ENCODE measurements at regions not wholly inside any gene's neighbourhood (a gene's known extent, or its start where the extent isn't known, plus 50 kb on each side); places are given as distances from the start of the nearest gene placed in this dataset.

DNA sequence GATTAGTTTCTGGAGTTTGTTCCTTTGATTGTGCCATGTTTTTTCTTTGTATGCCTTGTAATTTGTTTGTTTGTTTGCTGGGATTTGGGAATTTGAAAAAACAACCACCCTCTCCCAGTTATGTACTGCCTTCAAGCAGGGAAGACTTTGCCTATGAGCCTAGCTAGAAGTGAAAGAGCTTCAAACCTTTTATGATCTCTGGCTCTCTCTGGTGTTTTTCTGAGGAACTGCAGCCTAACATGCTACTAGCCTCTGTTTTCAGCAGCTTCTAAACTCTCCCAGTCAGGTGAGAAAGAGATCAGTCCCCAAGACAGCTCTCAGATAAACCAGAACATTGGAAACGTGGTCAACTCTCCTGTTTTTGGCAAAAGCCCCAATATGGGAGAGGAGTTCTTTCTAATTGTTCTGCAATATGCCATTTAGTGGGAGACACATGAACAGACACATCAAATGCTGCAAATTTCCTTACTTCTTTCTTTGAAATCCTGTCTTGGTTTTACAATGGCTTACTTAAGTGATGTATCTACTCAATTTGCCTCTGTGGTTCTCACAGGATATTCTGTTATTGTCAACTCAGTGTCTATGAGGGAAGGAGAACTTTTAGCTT, 58.9 kb upstream of the SERINC1 start:
- Histone ChIP-seq H3K4me2 (ENCODE audit: insufficient read depth, low read length) (no peak overlapping the region), H3K4me1 (ENCODE audit: control insufficient read depth, extremely low read depth, insufficient read depth, low read length) (no peaks in the 10 kb centered on the region), H3K4me3 (replicated peaks in 1 of 3; ENCODE audit: insufficient read depth in 1 of 3, low read depth in 1 of 3, low read length in 3 of 3) (no peak overlapping the region), H2AFZ (ENCODE audit: low read depth, low read length) (no peak overlapping the region), H3K79me2 (ENCODE audit: control insufficient read depth, insufficient read depth, low read length) (no peaks in the 10 kb centered on the region), H3K27ac (ENCODE audit: insufficient read depth, low read depth, low read length) (no peak overlapping the region), H3K27me3 (ENCODE audit: control insufficient read depth in 2 of 2, insufficient read depth in 2 of 2, low read length in 2 of 2) (peaks cover 1 to 3% of the 10 kb centered on the region in 2 experiments), H4K20me1 (replicated peaks; ENCODE audit: control insufficient read depth, extremely low read depth, insufficient read depth, low read length) (no peaks in the 10 kb centered on the region), H3K9me1 (replicated peaks; ENCODE audit: control insufficient read depth, extremely low read depth, insufficient read depth, low read length) (no peaks in the 10 kb centered on the region), H3K9me3 (replicated peaks; ENCODE audit: control insufficient read depth, insufficient read depth, low read length) (no peaks in the 10 kb centered on the region), H3K9ac (replicated peaks; ENCODE audit: extremely low read depth, insufficient read depth, low read length) (no peak overlapping the region), H3K36me3 (ENCODE audit: control insufficient read depth in 2 of 2, extremely low read depth in 1 of 2, insufficient read depth in 2 of 2, low read length in 2 of 2) (no peaks in the 10 kb centered on the region)
- intact Hi-C loops (cut with micrococcal nuclease) = loop anchor here (1.0 to 10.0 kb wide), 5 partner anchors 38 to 1476 kb away; partner anchors contain the start of gene GJA1
- DNase-seq (ENCODE audit: low read depth, low spot score) (peak; percentile 76), FAIRE-seq (peak; percentile 81)
- no TSS peak for BruUV-seq (replicated peaks)
- ChIA-PET CTCF (interaction anchor here (0.5 to 5.0 kb wide), 36 partner anchors 9 to 1213 kb away, joined by 3 to 325 read pairs (median 4); partner anchors contain the start of genes HSF2, PKIB and SERINC1), POLR2A (interaction anchor here (1.2 kb wide), 1 partner anchor 39 kb away, joined by 4 read pairs; no protein-coding TSS in a partner anchor)
- TF ChIP-seq POLR2AphosphoS5 (IDR thresholded peaks at IDR 0.05; ENCODE audit: insufficient read depth, low read depth, low read length) = no peak
- TF ChIP-seq MYC (IDR thresholded peaks at IDR 0.05; ENCODE audit: low read depth, low read length) = no peak
- TF ChIP-seq POLR2A (IDR thresholded peaks at IDR 0.05; ENCODE audit: low read depth, low read length) = no peak
- TF ChIP-seq EZH2 (IDR thresholded peaks at IDR 0.05; ENCODE audit: borderline replicate concordance, low read depth, low read length, severe bottlenecking) = no peak
- no peak for TF ChIP-seq FOS (IDR thresholded peaks at IDR 0.05; ENCODE audit: borderline replicate concordance, insufficient read depth, low read length)
- TF ChIP-seq, protein P1, sequence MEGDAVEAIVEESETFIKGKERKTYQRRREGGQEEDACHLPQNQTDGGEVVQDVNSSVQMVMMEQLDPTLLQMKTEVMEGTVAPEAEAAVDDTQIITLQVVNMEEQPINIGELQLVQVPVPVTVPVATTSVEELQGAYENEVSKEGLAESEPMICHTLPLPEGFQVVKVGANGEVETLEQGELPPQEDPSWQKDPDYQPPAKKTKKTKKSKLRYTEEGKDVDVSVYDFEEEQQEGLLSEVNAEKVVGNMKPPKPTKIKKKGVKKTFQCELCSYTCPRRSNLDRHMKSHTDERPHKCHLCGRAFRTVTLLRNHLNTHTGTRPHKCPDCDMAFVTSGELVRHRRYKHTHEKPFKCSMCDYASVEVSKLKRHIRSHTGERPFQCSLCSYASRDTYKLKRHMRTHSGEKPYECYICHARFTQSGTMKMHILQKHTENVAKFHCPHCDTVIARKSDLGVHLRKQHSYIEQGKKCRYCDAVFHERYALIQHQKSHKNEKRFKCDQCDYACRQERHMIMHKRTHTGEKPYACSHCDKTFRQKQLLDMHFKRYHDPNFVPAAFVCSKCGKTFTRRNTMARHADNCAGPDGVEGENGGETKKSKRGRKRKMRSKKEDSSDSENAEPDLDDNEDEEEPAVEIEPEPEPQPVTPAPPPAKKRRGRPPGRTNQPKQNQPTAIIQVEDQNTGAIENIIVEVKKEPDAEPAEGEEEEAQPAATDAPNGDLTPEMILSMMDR (IDR thresholded peaks at IDR 0.05; ENCODE audit: extremely low read depth in 1 of 2, insufficient read depth in 1 of 2, low read depth in 1 of 2, low read length in 2 of 2) = peak; percentile 67 to 82
- dilution Hi-C loops (cut with MboI; ENCODE audit: extremely low pct_ligation_motif_present, low sequenced_read_pairs) = no loop called here

All from endothelial cell of umbilical vein (primary cell).